ENCODE measurements at regions not wholly inside any gene's neighbourhood (a gene's known extent, or its start where the extent isn't known, plus 50 kb on each side); places are given as distances from the start of the nearest gene placed in this dataset.

GRCh38 chr2:143952536-143952935 is 567.4 kb downstream of the ZEB2 start:
- Histone ChIP-seq H3K9me3 (no peaks in the 10 kb centered on the region), H3K27ac (peak overlapping the region in 1 of 5 donors; percentile 28), H3K36me3 (no peaks in the 10 kb centered on the region), H3K4me1 (peaks cover 0 to 27% (median 5%) of the 10 kb centered on the region in 4 donors), H3K27me3 (no peaks in the 10 kb centered on the region), H3K4me3 (no peak overlapping the region)
- no peak for DNase-seq
- no peak for TF ChIP-seq CTCF (IDR thresholded peaks at IDR 0.05)
- TF ChIP-seq EP300 (IDR thresholded peaks at IDR 0.05), result no peak
- TF ChIP-seq POLR2A (IDR thresholded peaks at IDR 0.05), result no peak
- no peak for TF ChIP-seq POLR2AphosphoS5 (IDR thresholded peaks at IDR 0.05)
- 78 to 92% (median 82%) methylated on average over 1 of the region's 1 CpG for WGBS, 5 donors
- intact Hi-C loops (cut with DNase I; ENCODE audit: low total_unique reads), result no loop called here

GRCh38 chr2:143950704-143951103 is 569.2 kb downstream of the ZEB2 start:
- Histone ChIP-seq H3K4me3 (no peak overlapping the region), H3K36me3 (peaks cover 0 to 7% (median 3%) of the 10 kb centered on the region in 4 donors), H3K27me3 (no peaks in the 10 kb centered on the region), H3K27ac (no peak overlapping the region), H3K9me3 (no peaks in the 10 kb centered on the region), H3K4me1 (peaks cover 0 to 27% (median 5%) of the 10 kb centered on the region in 4 donors)
- WGBS, 5 donors, result 29 to 51% (median 38%) methylated on average over 2 of the region's 2 CpGs
- TF ChIP-seq EP300 (IDR thresholded peaks at IDR 0.05), result no peak
- TF ChIP-seq CTCF (IDR thresholded peaks at IDR 0.05), result no peak
- no peak for TF ChIP-seq POLR2AphosphoS5 (IDR thresholded peaks at IDR 0.05)
- TF ChIP-seq POLR2A (IDR thresholded peaks at IDR 0.05), result no peak
- no peak for DNase-seq
- intact Hi-C loops (cut with DNase I; ENCODE audit: low total_unique reads), result no loop called here

GRCh38 chr2:143949121-143949848 is 570.6 kb downstream of the ZEB2 start:
- Histone ChIP-seq H3K4me3 (no peak overlapping the region), H3K9me3 (no peaks in the 10 kb centered on the region), H3K27ac (no peak overlapping the region), H3K36me3 (peaks cover 0 to 7% (median 3%) of the 10 kb centered on the region in 4 donors), H3K27me3 (no peaks in the 10 kb centered on the region), H3K4me1 (peaks cover 0 to 26% (median 4%) of the 10 kb centered on the region in 4 donors)
- 74 to 88% (median 83%) methylated on average over 3 of the region's 3 CpGs for WGBS, 5 donors
- intact Hi-C loops (cut with DNase I; ENCODE audit: low total_unique reads), result no loop called here
- no peak for DNase-seq
- no peak for TF ChIP-seq EP300 (IDR thresholded peaks at IDR 0.05)
- no peak for TF ChIP-seq POLR2AphosphoS5 (IDR thresholded peaks at IDR 0.05)
- no peak for TF ChIP-seq CTCF (IDR thresholded peaks at IDR 0.05)
- TF ChIP-seq POLR2A (IDR thresholded peaks at IDR 0.05), result no peak

GRCh38 chr2:143948710-143949109 is 571.2 kb downstream of the ZEB2 start:
- intact Hi-C loops (cut with DNase I; ENCODE audit: low total_unique reads), result no loop called here
- 87 to 97% (median 91%) methylated on average over 2 of the region's 2 CpGs for WGBS, 5 donors
- H3K27me3 ChIP-seq, result no peaks in the 10 kb centered on the region
- TF ChIP-seq POLR2A (IDR thresholded peaks at IDR 0.05) (no peak), EP300 (IDR thresholded peaks at IDR 0.05) (no peak), POLR2AphosphoS5 (IDR thresholded peaks at IDR 0.05) (no peak), CTCF (IDR thresholded peaks at IDR 0.05) (no peak)
- no peak overlapping the region for H3K27ac ChIP-seq
- peaks cover 0 to 20% (median 3%) of the 10 kb centered on the region in 4 donors for H3K4me1 ChIP-seq
- DNase-seq, result no peak
- no peak overlapping the region for H3K4me3 ChIP-seq
- H3K9me3 ChIP-seq, result no peaks in the 10 kb centered on the region
- peaks cover 0 to 7% (median 3%) of the 10 kb centered on the region in 4 donors for H3K36me3 ChIP-seq
